Left renal cortex interstitium (tissue), 4 donors: ENCODE measurements at regions not wholly inside any gene's neighbourhood (a gene's known extent, or its start where the extent isn't known, plus 50 kb on each side); places are given as distances from the start of the nearest gene placed in this dataset.
A peak's percentile ranks its signal among the peaks of the same experiment; 100 is the strongest.
"Not testable (repeated sequence)": the region's sequence is repeated elsewhere in the genome, so short reads cannot be mapped to it uniquely, and the experiment has no call there.

ENCODE experiments used
- DNase-seq, 4 donors: peaks; one replicate each; pipeline ENCODE4 v3.0.0-alpha.2; 2013; ENCODE audit warnings: low read depth in 4 of 4, low spot score in 2 of 4, missing footprints in 1 of 4

DNA sequence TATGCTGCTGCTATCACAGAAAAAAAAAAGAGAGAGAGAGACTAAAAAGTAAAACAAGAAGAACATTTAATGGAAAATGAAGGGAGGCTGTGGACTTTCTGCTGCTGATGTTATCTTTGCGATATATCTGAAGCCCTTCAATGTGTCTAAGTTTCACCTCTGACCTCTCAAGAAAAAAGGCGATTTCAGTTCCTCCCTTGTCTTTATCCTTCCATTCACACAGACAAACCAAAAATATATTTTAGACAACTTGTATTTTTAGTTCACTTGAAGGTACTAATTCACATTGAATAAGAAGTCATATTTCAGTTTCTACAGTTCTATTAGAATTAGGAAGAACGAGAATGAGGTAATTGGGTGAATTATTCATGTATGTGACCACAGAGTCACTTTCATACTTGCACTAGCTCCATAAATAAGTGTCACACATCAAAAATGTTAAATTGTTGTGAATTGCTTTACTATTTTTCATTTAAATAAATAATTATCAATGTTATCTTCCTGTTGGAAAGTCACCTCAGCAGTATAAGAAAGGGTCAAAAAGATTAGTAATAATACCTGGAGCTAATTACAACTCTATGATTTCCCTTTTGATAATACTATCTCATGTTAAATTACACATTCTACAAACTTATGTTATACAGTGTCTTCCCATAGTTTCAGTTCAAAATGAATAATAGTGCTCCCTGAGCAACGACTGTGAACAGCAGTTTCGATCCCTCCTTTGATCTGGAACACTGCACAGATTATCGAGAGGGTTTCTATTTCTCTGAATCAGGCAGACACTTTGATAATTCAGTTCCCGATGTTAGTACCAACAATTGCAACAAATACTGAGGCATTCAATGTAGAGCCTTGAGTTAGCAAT lies 85.2 kb upstream of the PLCB4 start:
- no peak for DNase-seq

DNA sequence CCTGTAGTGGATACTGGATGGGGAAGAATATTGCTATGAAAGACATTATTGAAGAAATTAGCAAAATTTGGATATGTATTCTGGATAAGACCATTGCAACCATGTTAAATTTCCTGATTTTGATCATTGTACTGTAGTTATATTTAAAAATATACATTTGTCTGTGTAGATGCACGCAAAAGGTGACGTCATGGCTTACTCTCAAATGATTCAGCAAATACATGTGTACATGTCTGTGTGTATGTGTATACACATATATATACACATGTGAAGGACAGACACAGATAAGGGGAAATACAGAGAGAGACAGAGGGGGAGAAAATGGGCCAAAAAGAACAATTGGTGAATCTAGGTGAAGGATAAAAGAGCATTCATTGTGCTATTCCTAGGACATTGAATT lies 82.3 kb upstream of the PLCB4 start:
- DNase-seq = no peak

DNA sequence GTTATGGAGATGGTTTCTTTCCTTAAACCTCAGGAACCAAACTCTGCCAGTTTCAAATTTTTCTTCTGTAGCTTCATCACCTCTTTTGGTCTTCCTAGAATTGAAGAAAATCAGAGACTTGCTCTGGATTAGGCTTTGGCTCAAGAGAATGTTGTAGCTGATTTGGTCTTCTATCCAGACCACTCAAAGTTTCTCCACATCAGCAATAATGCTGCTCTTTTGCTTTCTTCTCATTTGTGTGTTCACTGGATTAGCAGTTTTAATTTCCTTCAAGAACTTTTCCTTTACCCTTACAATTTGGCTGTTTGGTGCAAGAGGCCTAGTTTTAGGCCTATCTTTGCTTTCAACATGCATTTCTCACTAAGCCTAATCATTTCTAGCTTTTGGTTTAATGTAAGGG lies 78.1 kb upstream of the PLCB4 start:
- no peak for DNase-seq

DNA sequence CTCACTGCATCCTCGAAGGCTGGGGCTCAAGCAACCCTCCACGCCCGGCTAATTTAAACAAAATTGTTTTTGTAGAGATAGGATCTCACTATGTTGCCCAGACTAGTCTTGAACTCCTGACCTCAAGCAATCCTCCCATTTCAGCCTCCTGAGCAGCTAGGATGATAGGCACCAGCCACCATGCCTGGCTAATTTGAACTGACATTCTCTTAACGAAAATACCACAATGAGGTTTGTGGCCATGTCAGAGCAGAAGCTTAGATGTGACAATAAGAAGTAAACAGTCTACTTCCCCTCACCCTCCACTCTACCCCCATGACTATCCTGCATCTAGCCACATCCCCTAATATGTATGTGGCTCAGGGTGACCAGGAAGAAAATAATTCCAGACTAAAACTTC lies 74.8 kb upstream of the PLCB4 start:
- no peak for DNase-seq

DNA sequence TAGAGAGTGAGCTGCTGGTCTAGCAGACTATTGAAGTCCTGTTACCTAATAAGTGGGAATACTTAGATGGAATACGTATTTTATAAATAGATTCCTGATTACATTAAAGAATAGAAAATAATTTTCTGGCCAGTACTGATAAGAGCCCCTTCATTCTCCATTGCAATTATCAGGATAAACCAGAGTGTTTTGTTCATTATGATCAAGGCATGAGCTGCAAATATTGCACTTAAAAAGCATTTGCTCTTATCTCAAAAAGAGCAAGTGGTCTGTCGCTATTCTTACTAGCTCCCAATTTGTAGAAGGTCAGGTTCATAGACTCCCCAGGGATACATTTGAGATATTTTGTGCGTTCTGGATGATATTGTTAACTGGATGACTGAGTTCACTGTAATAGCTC lies 73.1 kb upstream of the PLCB4 start:
- DNase-seq = no peak

DNA sequence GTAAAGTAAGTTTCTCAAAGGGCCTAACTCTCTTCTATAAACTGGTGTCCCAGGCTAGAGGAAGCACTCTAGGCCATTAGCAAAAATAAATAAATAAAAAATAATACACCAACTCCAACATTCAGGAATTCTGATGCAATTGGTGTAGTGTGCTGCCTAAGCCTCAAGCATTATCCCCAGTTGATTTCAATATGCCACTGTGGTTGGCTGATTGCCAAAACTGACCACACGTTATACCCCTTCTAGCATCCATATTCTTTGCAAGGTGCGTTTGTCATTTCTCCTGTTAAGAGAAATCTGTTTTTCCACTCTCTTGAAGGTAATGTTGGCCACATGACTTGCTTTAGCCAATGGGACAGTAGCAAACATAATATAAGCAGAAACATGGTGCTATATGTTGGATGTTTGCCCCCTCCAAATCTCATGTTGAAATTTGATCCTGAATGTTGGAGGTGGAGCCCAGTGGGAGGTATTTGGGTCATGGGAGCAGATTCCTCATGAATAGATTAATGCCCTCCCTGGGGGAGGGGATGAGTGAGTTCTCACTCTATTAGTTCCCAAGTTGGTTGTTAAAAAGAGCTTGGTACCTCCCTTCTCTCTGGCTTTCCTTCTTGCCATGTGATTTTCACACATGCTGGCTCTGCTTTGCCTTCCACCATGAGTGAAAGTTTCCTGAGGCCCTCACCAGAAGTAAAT lies 71.9 kb upstream of the PLCB4 start:
- DNase-seq = no peak

DNA sequence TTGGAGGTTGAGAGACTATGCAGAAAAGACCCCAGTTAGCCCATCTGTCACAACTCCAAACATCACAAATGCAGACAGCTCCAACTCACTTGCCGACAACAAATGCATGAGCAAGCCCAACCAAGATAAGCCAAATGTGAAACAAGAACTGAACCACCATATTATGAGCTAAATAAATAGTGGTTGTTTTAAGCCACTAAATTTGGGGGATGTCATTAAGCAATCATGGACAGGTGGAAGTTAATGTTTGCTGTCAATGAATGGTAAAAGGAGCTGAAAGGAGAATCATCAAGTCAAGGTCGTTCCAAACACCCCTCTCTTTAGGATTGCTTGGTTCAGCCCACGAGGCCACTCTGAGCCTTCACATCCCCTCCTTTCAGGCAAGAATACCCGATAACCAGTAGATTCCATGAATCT lies 71.2 kb upstream of the PLCB4 start:
- no peak for DNase-seq

DNA sequence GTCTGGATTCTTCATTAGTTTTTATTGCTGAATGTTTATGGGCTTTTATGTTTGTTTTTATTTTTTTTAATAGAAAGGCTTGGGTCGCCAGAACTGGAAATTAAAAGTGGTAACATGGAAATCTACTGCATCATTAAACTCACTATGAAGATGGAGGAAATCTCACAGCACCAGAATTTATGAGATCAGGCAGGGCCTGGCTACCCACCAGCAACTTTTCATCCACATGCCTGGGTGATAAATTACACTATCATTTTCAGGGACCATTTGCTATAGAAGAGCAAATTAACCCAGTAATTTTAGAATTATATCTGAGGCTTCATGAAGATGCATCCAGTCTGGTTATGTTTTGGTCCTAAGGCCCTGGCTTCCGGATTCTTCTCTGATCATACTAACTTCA lies 57.8 kb upstream of the PLCB4 start:
- peak; percentile 19 to 43 (median 24) for DNase-seq

DNA sequence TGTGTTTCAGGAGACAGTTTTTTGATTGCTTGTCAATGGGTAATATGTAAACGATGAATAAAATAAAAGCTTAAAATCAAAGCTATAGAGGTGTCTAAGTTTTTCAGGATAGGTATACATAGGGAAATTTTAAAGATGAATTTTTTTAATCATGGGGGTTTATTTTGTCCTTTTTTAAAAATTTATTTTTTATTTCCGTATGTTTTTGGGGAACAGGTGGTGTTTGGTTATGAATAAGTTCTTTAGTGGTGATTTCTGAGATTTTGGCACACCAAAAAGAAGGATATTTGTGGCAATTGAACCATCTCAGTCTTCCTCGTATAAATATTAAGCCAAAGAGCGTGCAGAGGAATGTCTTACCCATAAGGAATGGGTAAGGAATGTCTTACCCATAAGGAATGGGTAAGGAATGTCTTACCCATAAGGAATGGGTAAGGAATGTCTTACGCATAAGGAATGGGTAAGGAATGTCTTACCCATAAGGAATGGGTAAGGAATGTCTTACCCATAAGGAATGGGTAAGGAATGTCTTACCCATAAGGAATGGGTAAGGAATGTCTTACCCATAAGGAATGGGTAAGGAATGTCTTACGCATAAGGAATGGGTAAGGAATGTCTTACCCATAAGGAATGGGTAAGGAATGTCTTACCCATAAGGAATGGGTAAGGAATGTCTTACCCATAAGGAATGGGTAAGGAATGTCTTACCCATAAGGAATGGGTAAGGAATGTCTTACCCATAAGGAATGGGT lies 53.5 kb upstream of the PLCB4 start:
- DNase-seq = not testable (repeated sequence)

DNA sequence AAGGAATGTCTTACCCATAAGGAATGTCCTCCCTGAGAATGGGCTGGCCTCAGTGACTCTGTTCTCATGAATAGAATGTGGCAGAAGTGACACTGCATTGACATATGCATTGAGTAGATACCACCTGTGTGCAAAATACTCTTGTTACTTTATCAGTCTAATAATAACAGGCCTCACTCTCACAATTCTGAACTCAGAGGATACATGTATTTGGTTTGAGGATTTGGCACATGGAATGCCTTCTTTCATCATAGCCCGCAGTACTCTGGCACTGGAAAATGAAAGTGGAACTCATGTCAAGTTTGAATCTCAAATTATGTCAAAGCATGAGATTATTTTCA lies 52.9 kb upstream of the PLCB4 start:
- DNase-seq = no peak

DNA sequence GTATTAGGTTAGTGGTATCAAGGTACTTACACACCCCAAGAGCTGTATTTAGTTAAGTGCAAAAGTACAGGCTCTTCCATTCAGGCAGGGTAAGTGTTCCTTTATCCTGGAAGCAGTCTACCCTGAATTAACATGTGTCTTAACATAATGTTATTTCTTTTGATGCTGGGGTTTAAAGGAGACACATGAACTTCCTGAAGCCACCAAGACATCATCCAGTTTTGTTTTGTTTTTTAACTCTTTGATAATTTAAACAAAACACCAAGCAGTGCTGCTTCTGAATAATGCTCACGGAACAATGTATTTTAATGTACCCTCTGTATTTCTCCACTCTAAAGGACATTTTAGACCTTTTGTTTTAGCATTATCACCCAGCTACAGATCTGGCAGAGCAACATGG lies 50.5 kb upstream of the PLCB4 start:
- no peak for DNase-seq
